HG03135 (cell line): ENCODE measurements at regions not wholly inside any gene's neighbourhood (a gene's known extent, or its start where the extent isn't known, plus 50 kb on each side); places are given as distances from the start of the nearest gene placed in this dataset.
"Not testable (repeated sequence)": the region's sequence is repeated elsewhere in the genome, so short reads cannot be mapped to it uniquely, and the experiment has no call there.

Experiments used
- ATAC-seq: cut with Tn5 transposase; IDR thresholded peaks from one replicate; pipeline ENCODE4 v1.9.1; 2021; ENCODE audit warnings: mild to moderate bottlenecking, moderate library complexity; ENCODE audit not compliant: unreplicated experiment

DNA sequence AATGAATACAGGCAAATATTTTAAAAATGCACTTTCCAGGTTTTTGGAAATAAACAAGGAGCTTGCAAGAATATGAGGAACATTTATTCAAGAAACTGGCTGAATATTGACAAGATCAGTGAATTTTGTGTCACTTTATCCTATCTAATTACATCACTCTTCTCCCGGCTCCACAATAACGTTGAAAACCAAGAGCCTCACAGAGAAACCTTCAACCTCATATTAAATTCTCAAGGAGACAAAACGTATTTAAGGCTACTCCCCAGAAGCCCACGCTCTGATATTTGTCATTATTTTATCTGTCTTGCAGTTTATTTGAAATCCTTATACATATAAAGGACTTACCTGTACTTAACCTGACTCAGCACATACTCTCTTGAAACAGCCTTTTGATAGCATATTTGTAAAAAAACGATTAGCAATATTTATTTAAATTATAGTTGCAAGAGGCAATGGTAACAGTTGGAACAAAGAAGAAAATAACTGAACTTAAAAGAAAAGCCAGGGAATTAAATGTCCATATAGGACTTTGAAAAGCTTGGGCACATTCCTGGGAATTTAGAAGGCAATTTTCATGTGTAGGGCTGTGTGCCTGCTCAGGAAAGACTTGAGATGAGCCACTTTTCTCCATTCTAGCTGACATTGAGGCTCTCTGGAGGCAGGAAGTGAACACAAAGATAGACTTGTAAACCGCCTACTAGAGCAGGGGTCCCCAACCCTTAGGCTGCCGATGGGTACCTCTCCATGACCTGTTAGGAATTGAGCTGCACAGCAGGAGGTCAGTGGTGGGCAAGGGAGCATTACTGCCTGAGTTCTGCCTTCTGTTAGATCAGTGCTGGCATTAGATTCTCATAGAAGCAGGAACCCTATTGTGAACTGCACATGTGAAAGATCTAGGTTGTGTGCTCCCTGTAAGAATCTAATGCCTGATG, 636.4 kb downstream of the SLC16A7 start:
- no peak for ATAC-seq

DNA sequence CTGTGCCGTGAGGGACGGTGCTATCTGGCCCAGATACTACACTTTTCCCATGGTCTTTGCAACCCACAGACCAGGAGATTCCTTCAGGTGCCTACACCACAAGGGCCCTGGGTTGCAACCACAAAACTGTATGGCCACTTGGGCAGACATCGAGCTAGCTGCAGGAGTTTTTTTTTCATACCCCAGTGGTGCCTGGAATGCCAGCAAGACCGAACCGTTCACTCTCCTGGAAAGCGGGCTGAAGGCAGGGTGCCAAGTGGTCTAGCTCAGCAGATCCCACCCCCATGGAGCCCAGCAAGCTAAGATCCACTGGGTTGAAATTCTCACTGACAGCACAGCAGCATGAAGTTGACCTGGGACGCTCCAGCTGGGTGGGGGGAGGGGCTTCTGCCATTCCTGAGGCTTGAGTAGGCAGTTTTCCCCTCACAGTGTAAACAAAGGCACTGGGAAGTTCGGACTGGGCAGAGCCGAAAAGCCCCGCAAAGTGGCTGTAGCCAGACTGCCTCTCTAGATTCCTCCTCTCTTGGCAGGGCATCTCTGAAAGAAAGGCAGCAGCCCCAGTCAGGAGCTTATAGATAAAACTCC, 638.9 kb downstream of the SLC16A7 start:
- not testable (repeated sequence) for ATAC-seq

DNA sequence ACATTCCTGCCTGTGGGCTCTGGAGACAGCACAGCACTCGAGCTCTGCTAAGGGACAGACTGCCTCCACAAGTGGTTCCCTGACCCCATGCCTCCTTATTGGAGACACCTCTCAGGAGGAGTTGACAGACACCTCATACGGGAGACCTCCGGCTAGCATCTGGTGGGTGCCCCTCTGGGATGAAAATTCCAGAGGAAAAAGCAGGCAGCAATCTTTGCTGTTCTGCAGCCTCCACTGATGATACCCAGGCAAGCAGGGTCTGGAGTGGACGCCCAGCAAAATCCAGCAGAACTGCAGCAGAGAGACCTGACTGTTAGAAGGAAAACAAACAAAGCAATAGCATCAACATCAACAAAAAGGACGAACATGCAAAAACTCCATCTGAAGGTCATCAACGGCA, 639.4 kb downstream of the SLC16A7 start:
- ATAC-seq: no peak

DNA sequence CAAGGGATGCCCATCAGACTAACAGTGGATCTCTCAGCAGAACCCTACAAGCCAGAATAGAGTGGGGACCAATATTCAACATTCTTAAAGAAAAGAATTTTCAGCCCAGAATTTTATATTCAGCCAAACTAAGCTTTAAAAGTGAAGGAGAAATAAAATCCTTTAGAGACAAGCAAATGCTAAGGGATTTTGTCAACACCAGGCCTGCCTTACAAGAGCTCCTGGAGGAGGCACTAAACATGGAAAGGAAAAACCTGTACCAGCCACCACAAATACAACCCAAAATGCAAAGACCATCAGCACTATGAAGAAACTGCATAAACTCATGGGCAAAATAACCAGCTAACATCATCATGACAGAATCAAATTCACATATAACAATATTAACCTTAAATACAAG, 640.6 kb downstream of the SLC16A7 start:
- ATAC-seq: not testable (repeated sequence)

DNA sequence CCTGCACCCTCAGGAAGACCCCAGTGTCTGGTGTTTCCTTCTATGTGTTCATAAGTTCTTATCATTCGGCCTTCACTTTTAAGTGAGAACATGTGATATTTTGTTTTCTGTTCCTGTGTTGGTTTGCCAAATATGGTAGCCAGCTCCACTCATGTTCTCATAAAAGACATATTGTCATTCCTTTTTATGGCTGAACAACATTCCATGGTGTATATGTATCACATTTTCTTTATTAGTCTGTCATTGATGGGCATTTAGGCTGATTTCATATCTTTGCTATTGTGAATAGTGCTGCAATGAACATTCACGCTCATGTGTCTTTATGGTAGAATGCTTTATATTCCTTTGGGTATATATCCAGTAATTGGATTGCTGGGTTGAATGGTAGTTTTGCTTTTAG, 645.1 kb downstream of the SLC16A7 start:
- no peak for ATAC-seq

DNA sequence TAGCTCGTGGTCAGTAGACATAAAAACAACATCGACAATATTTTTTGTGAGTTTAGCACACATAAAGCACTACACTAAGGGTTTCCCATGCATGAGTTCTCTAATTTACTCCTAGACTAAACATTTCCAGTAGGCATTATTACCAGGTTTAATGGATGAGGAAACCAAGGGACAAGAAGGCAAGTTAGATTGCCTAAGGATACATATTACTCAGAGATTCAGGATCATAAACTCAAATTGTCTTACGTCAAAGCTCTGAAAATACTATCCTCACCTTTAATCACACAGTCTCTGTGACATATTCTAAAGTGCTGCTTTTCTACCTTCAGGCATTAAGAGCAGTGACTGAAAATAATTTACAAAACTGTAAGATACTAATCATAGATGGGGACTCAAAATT, 655.3 kb downstream of the SLC16A7 start:
- no peak for ATAC-seq

DNA sequence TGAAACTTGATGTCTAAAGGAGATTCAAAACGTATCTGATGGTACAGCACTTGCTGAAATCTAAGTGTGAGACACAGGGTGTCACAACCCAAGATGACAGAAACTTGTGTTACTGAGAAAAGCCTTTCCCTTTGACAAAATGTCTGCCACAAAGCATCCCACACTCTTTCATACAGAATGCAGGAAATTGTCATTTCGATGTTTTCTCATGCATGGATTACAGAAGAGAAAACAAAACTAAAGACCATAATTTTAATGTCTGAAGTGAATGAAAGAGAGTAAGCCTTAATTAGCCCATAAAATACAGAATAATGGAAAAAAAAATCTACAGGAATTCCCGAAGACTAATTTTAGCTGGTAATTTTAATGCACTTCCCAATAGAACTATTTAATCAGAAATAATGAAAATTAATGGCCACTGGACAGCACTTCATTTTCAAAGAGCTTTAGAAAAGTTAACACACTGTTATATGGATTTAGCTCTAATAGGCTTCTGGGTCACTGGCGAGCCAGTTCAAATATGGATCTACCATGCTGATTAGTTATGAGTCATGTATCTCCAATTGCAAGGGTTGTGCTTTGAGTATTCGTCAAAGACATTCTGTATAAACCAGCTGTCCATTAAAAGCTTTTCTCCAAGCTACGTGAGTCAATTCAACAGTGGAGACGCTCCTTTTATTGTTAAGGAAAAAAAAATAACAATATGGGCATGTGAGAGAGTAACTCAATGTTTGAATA, 656.7 kb downstream of the SLC16A7 start:
- no peak for ATAC-seq

DNA sequence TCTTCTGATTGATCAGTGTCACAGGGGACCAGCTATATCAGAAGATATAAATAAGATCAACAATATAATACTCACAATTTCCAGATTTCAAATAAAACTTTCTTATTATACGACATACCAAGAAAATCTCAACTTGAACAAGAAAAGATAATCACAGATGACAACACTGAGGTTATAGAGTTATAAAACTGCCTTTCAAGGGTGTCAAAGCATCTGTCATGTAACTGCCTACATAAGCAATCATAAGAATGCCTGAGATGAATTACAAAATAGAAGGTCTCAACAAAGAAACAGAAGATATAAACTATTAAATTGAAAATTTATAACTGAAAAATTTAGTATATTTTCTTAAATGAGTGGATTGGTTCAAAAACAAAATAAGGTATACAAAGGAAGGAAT, 659.2 kb downstream of the SLC16A7 start:
- ATAC-seq: no peak

DNA sequence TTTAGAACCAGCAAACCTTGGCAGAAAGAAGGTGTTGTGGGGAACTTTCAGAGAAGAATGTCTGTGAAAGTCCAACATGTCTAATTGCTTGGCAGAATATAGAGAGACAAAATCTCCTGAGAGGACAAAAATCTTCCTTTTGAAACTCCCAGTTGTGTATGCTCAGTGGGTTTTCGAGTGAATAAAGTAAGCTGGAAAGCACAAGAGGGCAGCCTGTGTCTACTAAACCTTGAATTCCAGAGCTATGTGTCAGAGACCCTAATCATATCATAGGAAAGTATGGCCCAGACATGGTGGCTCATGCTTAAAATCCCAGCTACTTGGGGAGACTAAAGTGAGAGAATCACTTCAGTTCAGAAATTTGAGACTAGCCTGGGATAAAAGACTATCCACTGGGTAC, 661.2 kb downstream of the SLC16A7 start:
- no peak for ATAC-seq

DNA sequence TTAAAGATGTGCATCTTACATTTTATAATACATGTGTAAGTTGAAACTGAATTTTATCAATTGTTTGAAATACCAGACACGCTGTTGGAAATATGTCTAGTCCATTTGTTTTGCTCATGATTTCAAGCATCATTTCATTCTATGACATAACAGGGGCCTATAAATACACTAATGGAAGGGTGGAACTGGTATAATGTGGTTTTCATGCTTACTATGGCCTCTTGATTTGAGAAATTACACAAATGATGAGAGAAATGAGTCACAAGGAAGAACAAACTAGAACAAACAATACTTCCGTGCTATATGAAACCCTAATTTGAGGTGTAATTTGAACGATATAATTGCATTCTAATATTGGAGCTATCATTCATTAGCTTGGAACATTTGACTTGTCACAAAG, 663.4 kb downstream of the SLC16A7 start:
- ATAC-seq: no peak

DNA sequence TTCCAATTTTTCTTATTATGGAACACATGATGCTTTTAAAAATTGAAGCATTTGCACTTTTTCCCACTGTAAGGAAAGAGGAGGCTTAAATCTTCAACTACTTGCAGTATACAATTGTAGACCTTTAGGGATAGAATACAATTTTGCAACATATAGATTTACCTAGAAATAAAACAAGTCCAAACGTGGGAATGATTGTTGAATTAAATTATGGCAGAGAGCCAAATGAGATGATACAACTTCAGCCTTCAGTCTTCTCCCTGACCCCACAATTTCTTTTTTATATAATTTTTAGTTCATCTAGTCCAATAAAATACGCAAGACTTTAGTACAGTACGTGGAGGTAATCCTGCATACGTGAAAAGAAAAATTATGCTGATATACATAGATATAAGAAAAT, 666.5 kb downstream of the SLC16A7 start:
- ATAC-seq: no peak

DNA sequence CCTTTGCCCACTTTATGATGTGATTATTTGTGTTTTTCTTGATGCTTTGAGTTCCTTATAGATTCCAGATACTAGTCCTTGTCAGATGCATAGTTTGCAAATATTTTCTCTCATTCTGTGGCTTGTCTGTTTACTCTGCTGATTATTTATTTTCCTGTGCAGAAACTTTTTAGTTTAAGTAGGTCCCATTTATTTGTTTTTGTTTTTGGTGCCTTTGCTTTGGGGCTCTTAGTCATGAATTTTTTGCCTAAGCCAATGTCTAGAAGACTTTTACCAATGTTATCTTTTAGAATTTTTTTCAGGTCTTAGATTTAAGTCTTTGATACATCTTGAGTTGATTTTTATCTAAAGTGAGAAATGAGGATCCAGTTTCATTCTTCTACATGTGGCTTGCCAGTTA, 667.3 kb downstream of the SLC16A7 start:
- no peak for ATAC-seq

DNA sequence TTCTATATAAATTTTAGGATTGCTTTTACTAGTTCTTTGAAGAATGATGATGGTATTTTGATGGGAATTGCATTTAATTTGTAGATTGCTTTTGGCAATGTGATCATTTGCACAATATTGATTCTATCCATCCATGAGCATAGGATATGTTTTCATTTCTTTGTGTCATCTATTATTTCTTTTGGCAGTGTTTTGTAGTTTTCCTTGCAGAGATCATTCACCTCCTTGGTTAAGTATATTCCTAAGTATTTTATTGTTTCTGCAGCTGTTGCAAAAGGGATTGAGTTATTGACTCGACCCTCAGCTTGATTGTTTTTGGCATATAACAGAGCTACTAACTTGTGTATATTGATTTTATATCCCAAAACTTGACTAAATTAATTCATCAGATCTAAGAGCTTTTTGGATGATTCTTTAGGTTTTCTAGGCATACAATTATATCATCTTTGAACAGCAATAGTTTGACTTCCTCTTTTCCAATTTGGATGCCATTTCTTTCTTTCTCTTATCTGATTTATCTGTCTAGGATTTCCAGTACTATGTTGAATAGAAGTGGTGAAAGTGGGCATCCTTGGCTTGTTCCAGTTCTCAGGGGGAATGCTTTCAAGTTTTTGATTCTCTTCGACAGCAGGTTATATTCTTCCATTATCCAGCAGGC, 668.1 kb downstream of the SLC16A7 start:
- ATAC-seq: no peak

DNA sequence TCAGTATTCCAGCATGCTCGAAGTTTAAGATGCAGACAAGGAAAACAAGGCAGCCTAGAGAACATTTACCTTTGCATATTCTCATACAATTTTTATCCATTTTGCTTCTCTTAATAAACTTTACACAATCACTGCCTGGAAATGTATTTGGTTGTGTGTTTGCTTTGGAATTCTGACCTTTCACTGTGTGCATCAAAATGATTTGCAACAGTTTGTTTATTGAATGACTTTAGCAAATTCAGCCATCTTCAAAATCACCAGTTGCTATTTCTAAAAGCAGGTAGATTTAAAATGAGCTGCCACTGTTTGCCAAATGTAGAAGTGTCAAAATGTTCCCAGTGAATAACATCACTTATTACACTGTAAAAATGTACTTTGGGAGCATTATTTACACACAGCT, 669.9 kb downstream of the SLC16A7 start:
- ATAC-seq: no peak

DNA sequence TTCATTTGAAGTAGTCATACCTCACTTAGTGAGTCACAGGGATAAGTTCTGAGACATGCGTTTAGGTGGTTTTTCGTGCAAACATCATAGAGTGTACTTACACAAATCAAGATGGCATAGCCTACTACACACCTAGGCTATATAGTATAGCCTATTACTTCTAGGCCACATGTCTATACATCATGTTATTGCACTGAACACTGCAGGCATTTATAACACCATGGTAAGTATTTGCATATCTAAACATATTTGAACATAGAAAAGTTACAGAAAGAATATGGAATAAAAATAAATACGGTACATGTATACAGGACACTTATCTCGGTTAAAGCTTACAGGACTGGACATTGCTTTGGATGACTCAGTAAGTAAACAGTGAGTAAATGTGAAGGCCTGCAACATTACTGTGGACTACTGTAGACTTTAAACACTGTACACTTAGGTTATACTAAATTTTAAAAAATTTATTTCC, 670.6 kb downstream of the SLC16A7 start:
- ATAC-seq: no peak

DNA sequence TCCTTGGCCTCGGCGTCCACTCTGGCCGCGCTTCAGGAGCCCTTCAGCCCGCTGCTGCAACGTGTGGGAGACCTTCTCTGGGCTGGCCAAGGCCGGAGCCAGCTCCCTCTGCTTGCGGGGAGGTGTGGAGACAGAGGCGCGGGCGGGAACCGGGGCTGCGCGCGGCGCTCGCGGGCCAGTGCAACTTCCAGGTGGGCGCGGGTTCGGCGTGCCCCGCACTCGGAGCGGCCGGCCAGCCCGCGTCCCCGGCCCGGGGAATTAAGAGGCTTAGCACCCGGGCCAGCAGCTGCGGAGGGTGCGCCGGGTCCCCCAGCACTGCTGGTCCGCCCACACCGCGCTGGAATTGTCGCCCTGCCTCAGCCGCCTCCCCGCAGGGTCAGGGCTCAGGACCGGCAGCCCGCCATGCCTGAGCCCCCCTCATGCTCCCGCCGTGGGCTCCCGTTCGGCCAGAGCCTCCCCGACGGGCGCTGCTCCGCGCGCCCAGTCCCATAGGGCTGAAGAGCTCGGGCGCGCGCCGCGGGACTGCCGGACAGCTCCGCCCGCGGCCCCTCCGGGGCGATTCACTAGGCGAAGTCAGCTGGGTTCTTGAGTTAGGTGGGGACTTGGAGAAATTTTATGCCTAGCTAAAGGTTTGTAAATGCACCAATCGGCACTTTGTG, 673.9 kb downstream of the SLC16A7 start:
- ATAC-seq: no peak

DNA sequence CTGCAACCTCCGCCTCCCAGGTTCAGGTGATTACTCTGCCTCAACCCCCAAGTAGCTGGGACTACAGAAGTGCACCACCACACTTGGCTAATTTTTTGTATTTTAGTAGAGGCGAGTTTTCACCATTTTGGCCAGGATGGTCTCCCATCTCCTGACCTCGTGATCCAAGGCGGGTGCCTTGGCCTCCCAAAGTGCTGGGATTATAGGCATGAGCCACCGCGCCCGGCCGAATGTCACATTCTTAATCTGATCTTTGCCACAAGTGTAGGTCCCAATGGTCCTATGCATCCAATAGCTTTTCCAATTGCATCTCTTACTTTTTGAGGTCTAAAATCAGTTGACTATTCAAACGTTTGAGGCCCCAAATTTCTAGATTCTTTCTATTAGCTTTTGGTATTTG, 676.0 kb downstream of the SLC16A7 start:
- ATAC-seq: no peak

DNA sequence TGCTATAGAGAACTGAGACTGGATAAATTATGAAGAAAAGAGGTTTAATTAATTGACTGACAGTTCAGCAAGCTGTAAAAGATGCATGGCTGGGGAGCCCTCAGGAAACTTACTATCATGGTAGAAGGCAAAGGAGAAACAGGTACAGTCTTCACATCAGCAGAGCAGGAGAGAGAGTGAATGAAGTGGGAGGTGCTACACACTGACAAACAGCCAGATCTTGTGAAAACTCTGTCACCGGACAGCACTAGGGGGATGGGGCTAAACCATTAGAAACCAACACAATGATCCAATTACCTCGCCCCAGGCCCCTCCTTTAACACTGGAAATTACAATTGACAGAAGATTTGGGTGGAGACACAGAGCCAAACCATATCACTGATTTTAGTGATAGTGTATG, 682.4 kb downstream of the SLC16A7 start:
- no peak for ATAC-seq

DNA sequence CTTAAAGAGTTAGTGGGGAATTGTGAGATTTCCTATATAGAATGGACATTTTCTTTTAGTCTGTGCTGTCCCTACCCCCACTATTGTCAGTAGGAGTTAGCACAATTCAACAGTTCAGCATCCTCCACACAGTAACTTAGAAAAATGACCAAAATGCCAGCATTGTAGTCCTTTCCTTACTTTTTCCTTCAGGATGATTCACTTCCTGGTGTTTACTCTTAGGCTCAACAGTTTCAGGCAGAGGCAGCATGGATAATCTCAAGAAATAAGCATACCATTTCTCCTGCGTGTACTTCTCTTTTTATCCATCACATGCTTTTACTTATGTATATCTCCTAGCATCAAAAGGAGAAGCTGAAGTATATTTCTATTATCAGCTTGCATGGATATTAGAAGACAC, 683.4 kb downstream of the SLC16A7 start:
- no peak for ATAC-seq

DNA sequence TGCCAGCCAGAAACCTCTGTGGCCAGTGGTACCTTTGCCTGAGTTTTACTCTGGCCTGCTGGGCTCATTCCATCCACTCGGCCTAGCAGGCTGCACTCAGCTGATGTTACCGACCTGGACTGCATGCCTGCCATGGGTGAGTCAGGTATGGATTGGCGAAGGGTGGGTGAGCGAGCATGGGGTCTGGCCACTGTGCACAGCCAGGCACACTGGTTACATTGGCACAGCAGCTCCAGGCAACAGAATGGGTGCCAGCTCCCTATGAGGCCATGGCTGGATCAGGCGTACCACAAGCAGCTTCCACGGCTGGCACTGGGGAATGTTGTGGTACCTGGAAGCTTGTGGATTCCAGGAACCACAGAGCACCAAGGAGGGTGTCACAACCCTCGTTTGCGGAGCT, 685.7 kb downstream of the SLC16A7 start:
- no peak for ATAC-seq

DNA sequence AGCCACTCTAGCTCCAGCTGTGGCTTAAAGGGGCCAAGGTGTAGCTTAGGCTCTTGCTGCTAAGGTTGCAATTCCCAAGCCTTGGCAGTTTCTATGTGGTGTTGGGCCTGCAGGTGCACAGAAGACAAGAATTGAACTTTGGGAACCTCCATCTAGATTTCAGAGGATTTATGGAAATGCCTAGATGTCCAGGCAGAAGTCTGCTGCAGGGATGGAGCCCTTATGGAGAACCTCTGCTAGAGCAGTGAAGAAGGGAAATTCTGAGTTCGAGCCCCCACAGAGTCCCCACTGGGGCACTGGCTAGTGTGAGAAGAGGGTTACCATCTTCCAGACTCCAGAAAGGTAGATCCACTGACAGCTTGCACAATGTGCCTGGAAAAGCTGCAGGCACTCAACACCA, 694.7 kb downstream of the SLC16A7 start:
- ATAC-seq: no peak
